DMS153 treated with DMSO at 0.1 percent for 48 hours (cell line): ENCODE measurements at regions not wholly inside any gene's neighbourhood (a gene's known extent, or its start where the extent isn't known, plus 50 kb on each side); places are given as distances from the start of the nearest gene placed in this dataset.

Experiments
- DNase-seq: peaks from one replicate; lab custom pipeline; 2025; ENCODE audit not compliant: unreplicated experiment; lab: John Stamatoyannopoulos, UW

GRCh38 chr4:125679989-125680388 lies 365.2 kb downstream of the FAT4 start:
- no peak for DNase-seq

GRCh38 chr4:125681240-125681639 lies 366.5 kb downstream of the FAT4 start:
- no peak for DNase-seq

- DNase-seq, result no peak
Measured at GRCh38 chr4:125682730-125683129, 368.0 kb downstream of the FAT4 start.

GRCh38 chr4:125688841-125689240 lies 374.1 kb downstream of the FAT4 start:
- no peak for DNase-seq

- no peak for DNase-seq
Measured at GRCh38 chr4:125689805-125690204, 375.1 kb downstream of the FAT4 start.

- no peak for DNase-seq
Measured at GRCh38 chr4:125693228-125693627, 378.5 kb downstream of the FAT4 start.

GRCh38 chr4:125702406-125702805 lies 387.7 kb downstream of the FAT4 start:
- DNase-seq, result no peak

- no peak for DNase-seq
Measured at GRCh38 chr4:125703443-125703842, 388.7 kb downstream of the FAT4 start.

GRCh38 chr4:125704726-125705125 lies 390.0 kb downstream of the FAT4 start:
- DNase-seq, result no peak

- DNase-seq, result no peak
Measured at GRCh38 chr4:125705681-125706080, 390.9 kb downstream of the FAT4 start.

- DNase-seq, result no peak
Measured at GRCh38 chr4:125707397-125707796, 392.6 kb downstream of the FAT4 start.

GRCh38 chr4:125710766-125711165 lies 396.0 kb downstream of the FAT4 start:
- DNase-seq, result no peak

GRCh38 chr4:125714049-125714448 lies 399.3 kb downstream of the FAT4 start:
- DNase-seq, result no peak

GRCh38 chr4:125714845-125715244 lies 400.1 kb downstream of the FAT4 start:
- DNase-seq, result no peak

- no peak for DNase-seq
Measured at GRCh38 chr4:125719987-125720386, 405.2 kb downstream of the FAT4 start.

GRCh38 chr4:125722009-125722408 lies 407.3 kb downstream of the FAT4 start:
- DNase-seq, result no peak

- no peak for DNase-seq
Measured at GRCh38 chr4:125725957-125726525, 411.3 kb downstream of the FAT4 start.

GRCh38 chr4:125727931-125728330 lies 413.2 kb downstream of the FAT4 start:
- DNase-seq, result no peak

GRCh38 chr4:125728568-125728967 lies 413.8 kb downstream of the FAT4 start:
- no peak for DNase-seq

GRCh38 chr4:125729171-125729570 lies 414.4 kb downstream of the FAT4 start:
- DNase-seq, result no peak

- no peak for DNase-seq
Measured at GRCh38 chr4:125732632-125733031, 417.9 kb downstream of the FAT4 start.

GRCh38 chr4:125734504-125734903 lies 419.7 kb downstream of the FAT4 start:
- DNase-seq, result no peak

- no peak for DNase-seq
Measured at GRCh38 chr4:125735102-125735501, 420.3 kb downstream of the FAT4 start.

- DNase-seq, result no peak
Measured at GRCh38 chr4:125736057-125736456, 421.3 kb downstream of the FAT4 start.
